ENCODE measurements at regions not wholly inside any gene's neighbourhood (a gene's known extent, or its start where the extent isn't known, plus 50 kb on each side); places are given as distances from the start of the nearest gene placed in this dataset.

GRCh38 chr2:146681991-146682390, 1162.8 kb upstream of the ACVR2A start:
- no peak overlapping the region for H3K27ac Mint-ChIP-seq
- no peaks in the 10 kb centered on the region for H3K36me3 Mint-ChIP-seq
- no peaks in the 10 kb centered on the region for H3K27me3 Mint-ChIP-seq
- no peak overlapping the region for H3K4me3 Mint-ChIP-seq
- H3K9me3 Mint-ChIP-seq (ENCODE audit: low read depth): no peaks in the 10 kb centered on the region
- H3K4me1 Mint-ChIP-seq (ENCODE audit: low read depth): no peaks in the 10 kb centered on the region

DNA sequence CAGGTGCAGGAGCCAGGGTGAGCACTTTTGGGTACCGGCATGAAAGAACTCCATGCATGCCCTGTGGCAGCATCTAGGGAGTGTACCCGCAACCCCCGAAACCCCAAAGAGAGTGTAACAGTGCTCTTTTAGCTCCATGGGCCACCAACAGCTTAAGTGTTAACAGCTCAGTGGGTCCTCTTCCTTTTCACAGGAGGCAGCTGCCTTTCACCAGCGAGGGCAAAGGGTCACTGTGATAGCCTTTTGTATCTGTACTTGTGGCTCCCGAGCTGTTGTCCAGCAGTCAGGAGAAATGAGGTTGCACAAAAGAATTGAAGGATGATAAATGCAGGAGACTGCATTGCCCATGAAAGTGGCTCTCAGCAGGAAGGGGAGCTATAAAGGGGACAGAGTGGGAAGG, 1166.3 kb upstream of the ACVR2A start:
- no peaks in the 10 kb centered on the region for H3K36me3 Mint-ChIP-seq
- peaks cover 4% of the 10 kb centered on the region for H3K9me3 Mint-ChIP-seq (ENCODE audit: low read depth)
- H3K27me3 Mint-ChIP-seq: no peaks in the 10 kb centered on the region
- no peak overlapping the region for H3K4me3 Mint-ChIP-seq
- H3K27ac Mint-ChIP-seq: no peak overlapping the region
- H3K4me1 Mint-ChIP-seq (ENCODE audit: low read depth): no peaks in the 10 kb centered on the region

DNA sequence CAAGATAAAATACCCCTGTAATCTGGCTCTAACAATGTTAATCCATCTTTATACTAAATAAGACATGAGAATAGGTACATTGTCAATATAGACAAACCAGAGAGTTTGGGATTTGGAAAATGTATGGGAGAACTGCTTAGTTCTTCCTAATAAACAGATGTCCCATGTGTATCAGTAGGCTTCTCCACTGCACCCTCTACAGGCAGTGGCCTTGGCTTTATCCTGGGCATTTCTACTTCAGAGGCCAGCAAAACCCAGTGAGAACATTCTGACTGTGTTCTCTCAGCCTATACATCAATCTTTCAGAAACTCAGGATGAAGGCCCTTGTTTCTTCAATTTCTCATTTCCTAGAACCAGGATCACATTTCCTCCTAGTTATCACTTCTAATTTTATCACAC, 1167.5 kb upstream of the ACVR2A start:
- no peaks in the 10 kb centered on the region for H3K4me1 Mint-ChIP-seq (ENCODE audit: low read depth)
- no peak overlapping the region for H3K4me3 Mint-ChIP-seq
- H3K27ac Mint-ChIP-seq: no peak overlapping the region
- no peaks in the 10 kb centered on the region for H3K36me3 Mint-ChIP-seq
- peaks cover 4% of the 10 kb centered on the region for H3K9me3 Mint-ChIP-seq (ENCODE audit: low read depth)
- no peaks in the 10 kb centered on the region for H3K27me3 Mint-ChIP-seq

GRCh38 chr2:146669735-146670134, 1175.1 kb upstream of the ACVR2A start:
- peaks cover 2% of the 10 kb centered on the region for H3K9me3 Mint-ChIP-seq (ENCODE audit: low read depth)
- H3K27me3 Mint-ChIP-seq: no peaks in the 10 kb centered on the region
- H3K4me3 Mint-ChIP-seq: no peak overlapping the region
- no peak overlapping the region for H3K27ac Mint-ChIP-seq
- H3K36me3 Mint-ChIP-seq: no peaks in the 10 kb centered on the region
- H3K4me1 Mint-ChIP-seq (ENCODE audit: low read depth): no peaks in the 10 kb centered on the region

GRCh38 chr2:146666340-146666739, 1178.5 kb upstream of the ACVR2A start:
- Mint-ChIP-seq H3K27me3 (no peaks in the 10 kb centered on the region), H3K27ac (no peak overlapping the region), H3K4me3 (no peak overlapping the region), H3K4me1 (ENCODE audit: low read depth) (no peaks in the 10 kb centered on the region), H3K36me3 (no peaks in the 10 kb centered on the region), H3K9me3 (ENCODE audit: low read depth) (no peaks in the 10 kb centered on the region)

DNA sequence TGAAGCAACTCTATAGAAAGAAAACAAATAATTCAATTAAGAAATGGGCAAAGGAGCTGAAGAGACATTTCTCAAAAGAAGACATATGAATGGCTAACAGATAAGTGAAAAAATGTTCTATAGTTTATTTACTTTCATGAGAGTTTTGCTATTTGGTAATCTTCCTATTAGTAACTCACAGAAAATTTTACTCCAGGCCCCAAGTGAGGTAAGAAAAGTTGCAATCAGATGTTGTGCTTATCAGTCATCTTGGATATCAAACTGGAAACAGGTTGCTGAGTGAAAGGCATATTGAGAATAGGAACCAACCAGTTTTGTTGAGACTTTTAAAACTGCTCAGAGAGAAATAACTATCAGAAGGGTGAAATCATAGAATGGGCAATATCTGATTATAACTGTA, 1179.0 kb upstream of the ACVR2A start:
- Mint-ChIP-seq H3K4me3 (no peak overlapping the region), H3K4me1 (ENCODE audit: low read depth) (no peaks in the 10 kb centered on the region), H3K27ac (no peak overlapping the region), H3K36me3 (no peaks in the 10 kb centered on the region), H3K27me3 (no peaks in the 10 kb centered on the region), H3K9me3 (ENCODE audit: low read depth) (no peaks in the 10 kb centered on the region)

DNA sequence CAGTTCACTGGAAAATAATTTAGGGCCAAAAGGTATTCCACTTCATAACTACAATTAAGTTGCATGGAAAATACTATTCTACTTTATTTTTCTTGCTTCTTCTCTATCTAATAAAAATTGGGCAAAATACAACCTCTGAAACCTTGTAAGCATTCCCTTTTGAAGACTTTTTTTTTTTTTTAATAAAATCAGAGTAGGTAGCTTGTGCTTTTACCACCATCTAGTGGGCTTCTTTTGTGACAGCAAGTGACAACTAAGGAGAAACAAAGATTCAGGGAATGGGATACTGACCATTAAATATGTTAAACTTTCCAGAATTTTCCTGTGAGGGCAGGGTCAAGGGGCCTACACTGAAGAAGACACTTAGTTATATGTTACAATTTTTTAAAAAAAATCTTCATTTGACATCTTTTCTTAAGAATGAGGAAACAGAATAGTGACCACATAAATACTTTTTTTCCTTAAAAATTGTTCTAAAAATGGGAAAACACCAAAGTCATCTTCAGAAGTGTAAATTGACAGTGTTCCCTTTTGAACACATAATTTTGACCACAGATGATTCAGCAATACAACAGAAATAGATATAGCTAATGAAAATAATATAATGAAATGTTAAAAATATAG, 1183.2 kb upstream of the ACVR2A start:
- no peaks in the 10 kb centered on the region for H3K4me1 Mint-ChIP-seq (ENCODE audit: low read depth)
- H3K36me3 Mint-ChIP-seq: no peaks in the 10 kb centered on the region

DNA sequence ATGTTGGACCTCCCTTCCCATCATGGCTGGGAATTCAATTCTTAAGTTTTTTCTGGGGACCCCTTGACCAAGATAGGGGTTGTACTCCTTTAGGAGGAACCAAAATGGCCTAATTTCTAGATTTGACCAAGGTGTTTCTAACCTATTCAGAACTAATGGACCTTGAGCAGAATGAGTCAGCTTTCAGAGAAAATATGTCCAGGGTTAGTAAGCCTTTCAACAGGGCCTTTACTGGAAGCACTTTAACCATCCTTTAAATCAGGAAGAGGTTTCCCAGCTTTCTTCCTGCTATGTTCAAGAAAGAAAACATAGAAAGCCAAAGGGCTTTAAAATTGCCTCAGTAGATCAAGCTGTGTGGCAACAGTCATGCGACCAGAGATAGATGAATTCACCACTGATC, 1184.9 kb upstream of the ACVR2A start:
- Mint-ChIP-seq H3K27ac (no peak overlapping the region), H3K4me3 (no peak overlapping the region), H3K27me3 (no peaks in the 10 kb centered on the region), H3K9me3 (ENCODE audit: low read depth) (no peaks in the 10 kb centered on the region), H3K4me1 (ENCODE audit: low read depth) (no peaks in the 10 kb centered on the region), H3K36me3 (no peaks in the 10 kb centered on the region)

More for the DNA sequence above, 1183.2 kb upstream of the ACVR2A start:
- Mint-ChIP-seq H3K27ac (no peak overlapping the region), H3K27me3 (no peaks in the 10 kb centered on the region), H3K9me3 (ENCODE audit: low read depth) (no peaks in the 10 kb centered on the region), H3K4me3 (no peak overlapping the region)

DNA sequence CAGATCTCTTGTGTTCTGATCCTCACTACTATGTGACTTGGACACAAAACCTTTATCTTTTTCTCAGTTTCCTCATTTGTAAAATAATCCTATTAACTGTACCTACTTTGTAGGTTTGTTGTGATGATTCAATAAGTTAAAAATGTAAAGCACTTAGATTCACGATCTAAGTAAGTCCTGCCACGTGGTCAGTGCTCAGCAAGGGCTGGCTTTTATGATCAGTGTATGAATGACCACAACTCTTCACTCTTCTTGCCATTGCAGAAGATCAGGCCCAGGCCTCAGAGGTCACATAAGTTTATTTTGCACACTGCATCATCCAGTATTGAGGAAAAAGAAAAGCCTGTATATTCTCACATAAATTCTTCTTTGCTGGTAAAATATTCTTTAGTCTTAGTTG, 1192.5 kb upstream of the ACVR2A start:
- H3K27me3 Mint-ChIP-seq: no peaks in the 10 kb centered on the region
- no peak overlapping the region for H3K27ac Mint-ChIP-seq
- no peak overlapping the region for H3K4me3 Mint-ChIP-seq
- no peaks in the 10 kb centered on the region for H3K4me1 Mint-ChIP-seq (ENCODE audit: low read depth)
- H3K9me3 Mint-ChIP-seq (ENCODE audit: low read depth): no peaks in the 10 kb centered on the region
- no peaks in the 10 kb centered on the region for H3K36me3 Mint-ChIP-seq

GRCh38 chr2:146651361-146651760, 1193.5 kb upstream of the ACVR2A start:
- H3K36me3 Mint-ChIP-seq: no peaks in the 10 kb centered on the region
- no peaks in the 10 kb centered on the region for H3K4me1 Mint-ChIP-seq (ENCODE audit: low read depth)
- no peak overlapping the region for H3K27ac Mint-ChIP-seq
- no peaks in the 10 kb centered on the region for H3K27me3 Mint-ChIP-seq
- H3K4me3 Mint-ChIP-seq: no peak overlapping the region
- no peaks in the 10 kb centered on the region for H3K9me3 Mint-ChIP-seq (ENCODE audit: low read depth)

DNA sequence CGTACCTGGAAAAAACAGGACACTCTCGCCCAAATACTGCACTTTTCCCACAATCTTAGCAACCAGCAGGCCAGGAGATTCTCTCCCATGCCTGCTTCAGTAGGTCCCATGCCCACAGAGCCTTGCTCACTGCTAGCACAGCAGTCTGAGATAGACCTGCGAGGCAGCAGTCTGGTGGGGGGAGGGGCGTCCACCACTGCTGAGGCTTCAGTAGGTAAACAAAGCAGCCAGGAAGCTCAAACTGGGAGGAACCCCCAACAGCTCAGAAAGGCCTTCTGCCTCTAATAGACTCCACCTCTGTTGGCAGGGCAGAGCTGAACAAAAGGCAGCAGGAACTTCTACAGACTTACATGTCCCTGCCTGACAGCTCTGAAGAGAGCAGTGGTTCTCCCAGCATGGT, 1202.8 kb upstream of the ACVR2A start:
- no peaks in the 10 kb centered on the region for H3K27me3 Mint-ChIP-seq
- no peak overlapping the region for H3K27ac Mint-ChIP-seq
- no peaks in the 10 kb centered on the region for H3K36me3 Mint-ChIP-seq
- no peak overlapping the region for H3K4me3 Mint-ChIP-seq
- no peaks in the 10 kb centered on the region for H3K4me1 Mint-ChIP-seq (ENCODE audit: low read depth)
- H3K9me3 Mint-ChIP-seq (ENCODE audit: low read depth): no peaks in the 10 kb centered on the region

GRCh38 chr2:146634230-146635097, 1210.4 kb upstream of the ACVR2A start:
- no peaks in the 10 kb centered on the region for H3K4me1 Mint-ChIP-seq (ENCODE audit: low read depth)
- no peaks in the 10 kb centered on the region for H3K9me3 Mint-ChIP-seq (ENCODE audit: low read depth)
- H3K27ac Mint-ChIP-seq: no peak overlapping the region
- no peaks in the 10 kb centered on the region for H3K36me3 Mint-ChIP-seq
- no peak overlapping the region for H3K4me3 Mint-ChIP-seq
- H3K27me3 Mint-ChIP-seq: no peaks in the 10 kb centered on the region

GRCh38 chr2:146633159-146633558, 1211.7 kb upstream of the ACVR2A start:
- Mint-ChIP-seq H3K27ac (no peak overlapping the region), H3K36me3 (no peaks in the 10 kb centered on the region), H3K4me3 (no peak overlapping the region), H3K9me3 (ENCODE audit: low read depth) (no peaks in the 10 kb centered on the region), H3K4me1 (ENCODE audit: low read depth) (no peaks in the 10 kb centered on the region), H3K27me3 (no peaks in the 10 kb centered on the region)

GRCh38 chr2:146632707-146633106, 1212.1 kb upstream of the ACVR2A start:
- Mint-ChIP-seq H3K9me3 (ENCODE audit: low read depth) (no peaks in the 10 kb centered on the region), H3K27ac (no peak overlapping the region), H3K36me3 (no peaks in the 10 kb centered on the region), H3K4me3 (no peak overlapping the region), H3K27me3 (no peaks in the 10 kb centered on the region), H3K4me1 (ENCODE audit: low read depth) (no peaks in the 10 kb centered on the region)

GRCh38 chr2:146624430-146625160, 1220.2 kb upstream of the ACVR2A start:
- no peak overlapping the region for H3K27ac Mint-ChIP-seq
- no peak overlapping the region for H3K4me3 Mint-ChIP-seq
- no peaks in the 10 kb centered on the region for H3K9me3 Mint-ChIP-seq (ENCODE audit: low read depth)
- H3K27me3 Mint-ChIP-seq: no peaks in the 10 kb centered on the region
- H3K4me1 Mint-ChIP-seq (ENCODE audit: low read depth): no peaks in the 10 kb centered on the region
- no peaks in the 10 kb centered on the region for H3K36me3 Mint-ChIP-seq

Data from activated naive CD8-positive, alpha-beta T cell (primary cell).